GM06990 (cell line): ENCODE measurements at regions not wholly inside any gene's neighbourhood (a gene's known extent, or its start where the extent isn't known, plus 50 kb on each side); places are given as distances from the start of the nearest gene placed in this dataset.

ENCODE experiments used
- DNase-seq: peaks from one replicate; pipeline ENCODE4 v3.0.0-alpha.2; 2011; ENCODE audit not compliant: insufficient read length; ENCODE audit errors: extremely low read depth
- H3K27me3 ChIP-seq: replicated peaks from 2 replicates; pipeline ENCODE4 v1.6.0; 2011; ENCODE audit warnings: low read length; ENCODE audit not compliant: control insufficient read depth, insufficient read depth
- H3K36me3 ChIP-seq: 2 replicates; pipeline ENCODE4 v1.5.1; 2011; ENCODE audit warnings: low read length; ENCODE audit not compliant: control insufficient read depth, insufficient read depth
- H3K4me3 ChIP-seq: replicated peaks from 2 replicates; pipeline ENCODE4 v1.5.1; 2011; ENCODE audit warnings: low read depth, mild to moderate bottlenecking, control low read depth, low read length
- TF ChIP-seq, protein P1 (sequence below): IDR thresholded peaks from 2 replicates; pipeline ENCODE4 v1.5.1; 2011; ENCODE audit warnings: low read length, control low read depth, mild to moderate bottlenecking, inconsistent platforms; ENCODE audit not compliant: insufficient read depth, poor library complexity, severe bottlenecking

DNA sequence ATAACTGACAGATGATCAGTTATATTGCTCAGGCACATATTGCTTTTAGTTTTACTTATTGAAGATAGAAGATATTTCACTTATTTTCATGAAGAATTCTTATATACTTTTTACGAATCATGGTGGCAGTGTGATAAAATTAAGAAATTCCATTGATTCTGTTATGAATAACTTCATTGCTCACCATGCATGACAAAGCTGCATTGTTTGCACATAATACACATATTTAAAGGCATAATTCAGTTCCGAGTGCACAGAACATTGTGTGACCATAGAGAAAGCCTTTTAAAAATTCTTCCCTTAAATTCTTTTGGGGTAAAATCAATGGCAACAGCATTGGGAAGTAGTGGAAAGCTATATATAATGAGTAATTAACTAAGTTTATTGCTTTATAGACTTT lies 82.5 kb upstream of the NAALADL2 start:
- DNase-seq: no peak
- TF ChIP-seq, protein P1, sequence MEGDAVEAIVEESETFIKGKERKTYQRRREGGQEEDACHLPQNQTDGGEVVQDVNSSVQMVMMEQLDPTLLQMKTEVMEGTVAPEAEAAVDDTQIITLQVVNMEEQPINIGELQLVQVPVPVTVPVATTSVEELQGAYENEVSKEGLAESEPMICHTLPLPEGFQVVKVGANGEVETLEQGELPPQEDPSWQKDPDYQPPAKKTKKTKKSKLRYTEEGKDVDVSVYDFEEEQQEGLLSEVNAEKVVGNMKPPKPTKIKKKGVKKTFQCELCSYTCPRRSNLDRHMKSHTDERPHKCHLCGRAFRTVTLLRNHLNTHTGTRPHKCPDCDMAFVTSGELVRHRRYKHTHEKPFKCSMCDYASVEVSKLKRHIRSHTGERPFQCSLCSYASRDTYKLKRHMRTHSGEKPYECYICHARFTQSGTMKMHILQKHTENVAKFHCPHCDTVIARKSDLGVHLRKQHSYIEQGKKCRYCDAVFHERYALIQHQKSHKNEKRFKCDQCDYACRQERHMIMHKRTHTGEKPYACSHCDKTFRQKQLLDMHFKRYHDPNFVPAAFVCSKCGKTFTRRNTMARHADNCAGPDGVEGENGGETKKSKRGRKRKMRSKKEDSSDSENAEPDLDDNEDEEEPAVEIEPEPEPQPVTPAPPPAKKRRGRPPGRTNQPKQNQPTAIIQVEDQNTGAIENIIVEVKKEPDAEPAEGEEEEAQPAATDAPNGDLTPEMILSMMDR: no peak
- no peaks in the 10 kb centered on the region for H3K27me3 ChIP-seq
- no peak overlapping the region for H3K4me3 ChIP-seq
- no peaks in the 10 kb centered on the region for H3K36me3 ChIP-seq

DNA sequence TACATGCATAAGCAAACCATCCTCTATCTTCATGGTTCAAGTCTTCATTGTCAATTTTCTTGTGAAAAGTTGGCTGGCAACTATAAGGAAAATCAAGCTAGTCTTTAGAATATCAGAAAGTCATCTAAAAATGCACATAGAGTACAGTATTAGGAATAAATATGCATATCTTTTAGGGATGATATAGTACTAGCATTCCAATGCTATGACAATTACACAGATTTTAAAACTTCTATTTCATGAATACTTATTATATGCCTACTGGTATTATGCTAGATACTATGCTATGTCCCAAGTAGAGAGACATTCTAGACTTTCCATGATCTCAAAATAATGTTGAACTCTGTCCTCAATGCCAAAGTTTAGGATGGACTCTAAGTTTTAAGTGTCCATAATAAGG lies 81.3 kb upstream of the NAALADL2 start:
- Histone ChIP-seq H3K36me3 (no peaks in the 10 kb centered on the region), H3K27me3 (no peaks in the 10 kb centered on the region)
- TF ChIP-seq, protein P1: no peak

DNA sequence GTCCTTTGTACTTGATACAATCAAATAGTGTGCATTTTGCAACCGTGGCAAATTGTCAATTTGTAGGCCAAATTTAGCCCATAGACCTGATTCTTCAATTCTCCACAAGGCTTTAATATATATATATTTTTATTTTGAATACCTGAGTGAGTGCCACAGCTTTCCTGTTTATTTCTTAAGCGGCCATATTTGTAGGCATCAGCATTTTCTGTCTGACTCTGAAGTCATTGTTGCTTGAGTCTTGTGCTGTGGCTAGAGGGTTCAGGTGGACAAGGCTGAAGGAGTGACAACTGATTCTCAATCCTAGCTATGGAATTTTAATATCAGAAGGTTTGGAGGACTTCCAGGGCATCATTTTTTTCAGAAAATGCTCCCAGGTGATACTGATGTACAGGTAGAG lies 75.6 kb upstream of the NAALADL2 start:
- no peaks in the 10 kb centered on the region for H3K36me3 ChIP-seq
- no peak overlapping the region for H3K4me3 ChIP-seq
- TF ChIP-seq, protein P1: no peak
- no peaks in the 10 kb centered on the region for H3K27me3 ChIP-seq
- no peak for DNase-seq

More for the DNA sequence above, 81.3 kb upstream of the NAALADL2 start:
- DNase-seq: no peak
- H3K4me3 ChIP-seq: no peak overlapping the region

DNA sequence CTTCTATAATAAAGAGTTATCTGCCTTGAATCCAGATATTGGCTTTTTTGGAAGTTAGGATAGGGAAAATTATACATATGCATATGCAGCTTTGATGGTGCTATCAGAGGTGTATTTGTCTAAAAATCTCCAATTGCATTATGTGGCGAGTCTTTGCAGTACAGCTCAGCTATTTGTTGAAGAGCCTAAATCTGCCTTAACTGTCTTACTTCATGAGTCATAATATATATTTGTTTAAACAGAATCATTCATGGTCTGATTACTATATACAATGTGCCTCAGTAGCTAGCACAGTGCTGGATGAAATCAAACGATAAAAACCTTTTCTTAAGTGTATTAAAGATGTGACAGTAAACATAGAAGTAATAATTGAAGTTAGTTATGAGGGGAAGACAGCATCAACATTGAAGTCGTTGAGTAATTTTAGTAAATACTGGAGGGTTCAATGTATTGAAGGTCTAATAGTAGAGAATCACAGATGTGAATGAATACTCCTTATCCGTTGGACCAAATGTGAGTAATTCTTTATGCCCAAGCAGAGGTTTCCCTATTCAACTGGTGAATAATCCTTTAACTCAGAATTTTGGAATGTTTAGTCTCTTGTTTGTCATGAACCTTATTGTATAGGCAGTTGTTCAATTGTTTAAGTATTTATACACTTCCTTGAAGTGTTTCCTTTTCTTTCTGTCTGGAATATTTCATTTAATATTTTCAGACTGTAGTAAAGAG lies 74.8 kb upstream of the NAALADL2 start:
- no peaks in the 10 kb centered on the region for H3K36me3 ChIP-seq
- no peaks in the 10 kb centered on the region for H3K27me3 ChIP-seq
- no peak for DNase-seq
- H3K4me3 ChIP-seq: no peak overlapping the region
- TF ChIP-seq, protein P1: no peak

DNA sequence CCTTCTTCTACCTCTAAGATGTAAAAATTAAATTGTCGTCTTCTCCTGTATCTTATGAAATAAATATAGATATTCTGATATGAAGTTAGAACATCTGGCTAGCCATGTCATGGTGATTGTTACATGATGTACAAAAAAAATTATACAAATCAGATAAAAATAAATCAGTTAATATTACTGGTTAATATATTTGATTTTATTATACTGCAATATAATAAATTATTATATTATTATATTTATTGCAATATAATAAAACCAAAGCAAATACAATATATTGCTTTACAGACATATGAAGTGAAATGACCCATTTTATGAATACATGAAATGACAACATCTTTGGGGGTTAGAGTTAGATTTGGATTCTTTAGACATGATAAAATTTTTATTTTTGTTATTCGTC lies 72.3 kb upstream of the NAALADL2 start:
- Histone ChIP-seq H3K36me3 (no peaks in the 10 kb centered on the region), H3K27me3 (no peaks in the 10 kb centered on the region), H3K4me3 (no peak overlapping the region)
- TF ChIP-seq, protein P1: no peak
- no peak for DNase-seq

DNA sequence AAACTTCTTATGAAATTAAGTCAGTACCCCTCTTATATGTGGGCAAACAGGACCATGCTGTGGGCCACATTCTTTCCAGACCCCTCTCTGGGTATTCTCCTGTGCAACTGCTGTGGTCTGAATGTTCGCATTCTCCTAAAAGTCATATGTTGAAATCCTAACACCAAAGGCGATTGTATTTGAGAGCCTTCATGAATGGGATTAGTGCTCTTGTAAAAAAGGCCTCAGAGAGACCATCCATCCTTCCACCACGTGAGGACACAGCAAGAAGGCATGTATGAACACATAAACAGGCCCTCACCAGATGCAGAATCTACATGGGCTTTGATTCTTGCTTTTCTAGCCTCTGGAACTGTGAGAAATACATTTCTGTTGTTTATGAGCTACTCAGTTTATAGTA lies 68.0 kb upstream of the NAALADL2 start:
- no peak for DNase-seq
- Histone ChIP-seq H3K36me3 (no peaks in the 10 kb centered on the region), H3K27me3 (no peaks in the 10 kb centered on the region), H3K4me3 (no peak overlapping the region)
- TF ChIP-seq, protein P1: no peak
